ENCODE measurements at regions not wholly inside any gene's neighbourhood (a gene's known extent, or its start where the extent isn't known, plus 50 kb on each side); places are given as distances from the start of the nearest gene placed in this dataset.

GRCh38 chr5:29238115-29238514, 1955.4 kb upstream of the CDH6 start:
- H3K27ac ChIP-seq (ENCODE audit: low read depth in 2 of 2, low read length in 1 of 2), result no peak overlapping the region
- no peak overlapping the region for H3K9ac ChIP-seq
- H4K20me1 ChIP-seq (ENCODE audit: insufficient read depth), result no peaks in the 10 kb centered on the region
- no peaks in the 10 kb centered on the region; the same call in 1 of the 2 replicates for H3K9me2 ChIP-seq
- no peaks in the 10 kb centered on the region for H3K4me1 ChIP-seq (ENCODE audit: control insufficient read depth in 1 of 2, insufficient read depth in 2 of 2, low read depth in 1 of 2, low read length in 1 of 2)
- no peaks in the 10 kb centered on the region for H3F3A ChIP-seq (replicated peaks; ENCODE audit: insufficient read depth)
- WGBS (ENCODE audit: low lambda C conversion rate), result 0% methylated on average over 1 of the region's 1 CpG
- no peak for TF ChIP-seq NRF1 (IDR thresholded peaks at IDR 0.05; ENCODE audit: low read depth, low read length)
- no peak for TF ChIP-seq PBX3 (IDR thresholded peaks at IDR 0.05)
- H3K79me2 ChIP-seq (ENCODE audit: insufficient read depth), result no peaks in the 10 kb centered on the region
- no peaks in the 10 kb centered on the region for H3K36me3 ChIP-seq (replicated peaks in 1 of 2; ENCODE audit: control insufficient read depth in 1 of 2, insufficient read depth in 2 of 2, low read length in 1 of 2)
- DNase-seq, result no peak
- H3K4me2 ChIP-seq, result no peak overlapping the region
- H2AFZ ChIP-seq (ENCODE audit: low read depth), result no peak overlapping the region
- no peaks in the 10 kb centered on the region for H3K27me3 ChIP-seq (ENCODE audit: insufficient read depth)
- H3K4me3 ChIP-seq (ENCODE audit: low read depth in 2 of 2, low read length in 1 of 2), result no peak overlapping the region
- H3K9me3 ChIP-seq, result no peaks in the 10 kb centered on the region
- CTCF ChIA-PET, result no interaction called here
- POLR2A ChIA-PET, result no interaction called here

- no peaks in the 10 kb centered on the region for H4K20me1 ChIP-seq (ENCODE audit: insufficient read depth)
- H3K27ac ChIP-seq (ENCODE audit: low read depth in 2 of 2, low read length in 1 of 2), result no peak overlapping the region
- no peaks in the 10 kb centered on the region for H3K9me3 ChIP-seq
- no peak overlapping the region for H3K9ac ChIP-seq
- H3K4me1 ChIP-seq (ENCODE audit: control insufficient read depth in 1 of 2, insufficient read depth in 2 of 2, low read depth in 1 of 2, low read length in 1 of 2), result no peaks in the 10 kb centered on the region
- TF ChIP-seq FOXM1 (IDR thresholded peaks at IDR 0.05; ENCODE audit: low read depth) (no peak), GATA2 (CRISPR knock-in tag; IDR thresholded peaks at IDR 0.05) (no peak), SMC3 (IDR thresholded peaks at IDR 0.05; ENCODE audit: low read depth, low read length) (no peak), MEF2A (IDR thresholded peaks at IDR 0.05; ENCODE audit: borderline replicate concordance, low read depth) (no peak)
- H3K4me3 ChIP-seq (ENCODE audit: low read depth in 2 of 2, low read length in 1 of 2), result no peak overlapping the region
- H3K79me2 ChIP-seq (ENCODE audit: insufficient read depth), result no peaks in the 10 kb centered on the region
- no peak for DNase-seq
- H2AFZ ChIP-seq (ENCODE audit: low read depth), result no peak overlapping the region
- POLR2A ChIA-PET, result interaction anchor here (0.7 kb wide), 1 partner anchor 10 kb away, joined by 3 read pairs; no protein-coding TSS in a partner anchor
- CTCF ChIA-PET, result no interaction called here
- H3F3A ChIP-seq (replicated peaks; ENCODE audit: insufficient read depth), result no peaks in the 10 kb centered on the region
- WGBS (ENCODE audit: low lambda C conversion rate), result 2% methylated on average over 1 of the region's 1 CpG
- H3K27me3 ChIP-seq (ENCODE audit: insufficient read depth), result no peaks in the 10 kb centered on the region
- no peaks in the 10 kb centered on the region for H3K36me3 ChIP-seq (replicated peaks in 1 of 2; ENCODE audit: control insufficient read depth in 1 of 2, insufficient read depth in 2 of 2, low read length in 1 of 2)
- H3K9me2 ChIP-seq, result no peaks in the 10 kb centered on the region
- no peak overlapping the region for H3K4me2 ChIP-seq
Measured at GRCh38 chr5:29231154-29231553, 1962.3 kb upstream of the CDH6 start.

GRCh38 chr5:29230591-29230990, 1962.9 kb upstream of the CDH6 start:
- CTCF ChIA-PET, result no interaction called here
- Histone ChIP-seq H3K4me2 (no peak overlapping the region), H3K27me3 (ENCODE audit: insufficient read depth) (no peaks in the 10 kb centered on the region), H3K27ac (ENCODE audit: low read depth in 2 of 2, low read length in 1 of 2) (no peak overlapping the region), H4K20me1 (ENCODE audit: insufficient read depth) (no peaks in the 10 kb centered on the region), H3F3A (replicated peaks; ENCODE audit: insufficient read depth) (no peaks in the 10 kb centered on the region), H3K9me3 (no peaks in the 10 kb centered on the region), H3K36me3 (replicated peaks in 1 of 2; ENCODE audit: control insufficient read depth in 1 of 2, insufficient read depth in 2 of 2, low read length in 1 of 2) (no peaks in the 10 kb centered on the region), H3K79me2 (ENCODE audit: insufficient read depth) (no peaks in the 10 kb centered on the region), H3K4me3 (ENCODE audit: low read depth in 2 of 2, low read length in 1 of 2) (no peak overlapping the region), H3K4me1 (ENCODE audit: control insufficient read depth in 1 of 2, insufficient read depth in 2 of 2, low read depth in 1 of 2, low read length in 1 of 2) (no peaks in the 10 kb centered on the region), H3K9me2 (no peaks in the 10 kb centered on the region), H3K9ac (no peak overlapping the region), H2AFZ (ENCODE audit: low read depth) (no peak overlapping the region)
- WGBS (ENCODE audit: low lambda C conversion rate), result 19% methylated on average over 3 of the region's 3 CpGs
- POLR2A ChIA-PET, result interaction anchor here (0.7 kb wide), 1 partner anchor 10 kb away, joined by 3 read pairs; no protein-coding TSS in a partner anchor
- no peak for DNase-seq
- no peak for TF ChIP-seq EZH2phosphoT487 (IDR thresholded peaks at IDR 0.05; ENCODE audit: borderline replicate concordance, low read depth)
- no peak for TF ChIP-seq MAX (IDR thresholded peaks at IDR 0.05; ENCODE audit: low read depth)
- TF ChIP-seq MXI1 (IDR thresholded peaks at IDR 0.05; ENCODE audit: low read depth, low read length), result no peak
- no peak for TF ChIP-seq RXRA (IDR thresholded peaks at IDR 0.05; ENCODE audit: borderline replicate concordance, low read depth)
- no peak for TF ChIP-seq MEF2A (IDR thresholded peaks at IDR 0.05; ENCODE audit: borderline replicate concordance, low read depth)
- TF ChIP-seq NRF1 (IDR thresholded peaks at IDR 0.05; ENCODE audit: low read depth, low read length), result no peak
- TF ChIP-seq ZBTB33 (IDR thresholded peaks at IDR 0.05; ENCODE audit: borderline replicate concordance, low read depth), result no peak
- no peak for TF ChIP-seq IRF3 (IDR thresholded peaks at IDR 0.05; ENCODE audit: low read depth, low read length)
- no peak for TF ChIP-seq RAD21 (IDR thresholded peaks at IDR 0.05; ENCODE audit: low read length)

Measured in SK-N-SH (cell line).